Stimulated activated CD4-positive, alpha-beta T cell treated with anti-CD3 and anti-CD28 coated beads, TNF-alpha, amount 100 ng/mL, for 48 hours (primary cell): ENCODE measurements at regions not wholly inside any gene's neighbourhood (a gene's known extent, or its start where the extent isn't known, plus 50 kb on each side); places are given as distances from the start of the nearest gene placed in this dataset.

ENCODE experiments used
- DNase-seq, 3 donors: peaks; one replicate each; pipeline ENCODE4 v3.0.0-alpha.2; 2020; ENCODE audit warnings: low read depth in 3 of 3

- no peak for DNase-seq
These were observed 60.1 kb upstream of the NUDT7 start for GRCh38 chr16:77662246-77662645.

- no peak for DNase-seq
These were observed 58.6 kb upstream of the NUDT7 start for GRCh38 chr16:77663711-77664110.

- DNase-seq = no peak
These were observed 55.5 kb upstream of the NUDT7 start for GRCh38 chr16:77666771-77667170.

- DNase-seq = no peak
These were observed 54.1 kb upstream of the NUDT7 start for GRCh38 chr16:77668201-77668600.

GRCh38 chr16:77669057-77669456, 53.3 kb upstream of the NUDT7 start:
- no peak for DNase-seq
